COLO829 (cell line): ENCODE measurements at regions not wholly inside any gene's neighbourhood (a gene's known extent, or its start where the extent isn't known, plus 50 kb on each side); places are given as distances from the start of the nearest gene placed in this dataset.

ENCODE experiments used
- DNase-seq: peaks from one replicate; pipeline ENCODE4 v3.0.0; 2012; ENCODE audit warnings: low spot score

- DNase-seq, result no peak
Measured at GRCh38 chr5:14017904-14018303, 73.4 kb upstream of the DNAH5 start.

- DNase-seq, result no peak
Measured at GRCh38 chr5:14016549-14016948, 72.1 kb upstream of the DNAH5 start.

GRCh38 chr5:14011089-14012020 is 66.9 kb upstream of the DNAH5 start:
- DNase-seq, result peak; percentile 26

GRCh38 chr5:14009575-14009974 is 65.1 kb upstream of the DNAH5 start:
- no peak for DNase-seq

GRCh38 chr5:14008819-14009311 is 64.4 kb upstream of the DNAH5 start:
- no peak for DNase-seq

- no peak for DNase-seq
Measured at GRCh38 chr5:14006823-14007520, 62.5 kb upstream of the DNAH5 start.

GRCh38 chr5:14004598-14005394 is 60.3 kb upstream of the DNAH5 start:
- no peak for DNase-seq

GRCh38 chr5:14003936-14004335 is 59.4 kb upstream of the DNAH5 start:
- DNase-seq, result no peak

- DNase-seq, result no peak
Measured at GRCh38 chr5:14003513-14003912, 59.0 kb upstream of the DNAH5 start.

GRCh38 chr5:13998254-13998653 is 53.8 kb upstream of the DNAH5 start:
- no peak for DNase-seq

- no peak for DNase-seq
Measured at GRCh38 chr5:13997514-13997913, 53.0 kb upstream of the DNAH5 start.

- no peak for DNase-seq
Measured at GRCh38 chr5:13994621-13995253, 50.2 kb upstream of the DNAH5 start.
